HG03442 (cell line): ENCODE measurements at regions not wholly inside any gene's neighbourhood (a gene's known extent, or its start where the extent isn't known, plus 50 kb on each side); places are given as distances from the start of the nearest gene placed in this dataset.
"Not testable (repeated sequence)": the region's sequence is repeated elsewhere in the genome, so short reads cannot be mapped to it uniquely, and the experiment has no call there.

Source experiments
- ATAC-seq: cut with Tn5 transposase; IDR thresholded peaks from one replicate; pipeline ENCODE4 v1.9.1; 2021; ENCODE audit warnings: mild to moderate bottlenecking, moderate library complexity; ENCODE audit not compliant: unreplicated experiment

- no peak for ATAC-seq
Observed at GRCh38 chr1:172717722-172718465, 59.0 kb downstream of the FASLG start.

GRCh38 chr1:172719066-172719627 lies 60.2 kb downstream of the FASLG start:
- no peak for ATAC-seq

- no peak for ATAC-seq
Observed at GRCh38 chr1:172719694-172720138, 60.8 kb downstream of the FASLG start.

- ATAC-seq = no peak
Observed at GRCh38 chr1:172720339-172720738, 61.4 kb downstream of the FASLG start.

GRCh38 chr1:172723251-172723650 lies 64.3 kb downstream of the FASLG start:
- ATAC-seq = no peak

GRCh38 chr1:172724232-172724631 lies 65.3 kb downstream of the FASLG start:
- no peak for ATAC-seq

- peak; percentile 66 for ATAC-seq
Observed at GRCh38 chr1:172724765-172725613, 66.1 kb downstream of the FASLG start.

GRCh38 chr1:172726740-172727139 lies 67.8 kb downstream of the FASLG start:
- ATAC-seq = no peak

GRCh38 chr1:172727275-172727857 lies 68.5 kb downstream of the FASLG start:
- ATAC-seq = no peak

- peak; percentile 49 for ATAC-seq
Observed at GRCh38 chr1:172727956-172728603, 69.2 kb downstream of the FASLG start.

GRCh38 chr1:172728705-172729104 lies 69.8 kb downstream of the FASLG start:
- not testable (repeated sequence) for ATAC-seq

- no peak for ATAC-seq
Observed at GRCh38 chr1:172732427-172732826, 73.5 kb downstream of the FASLG start.

GRCh38 chr1:172733815-172734214 lies 74.9 kb downstream of the FASLG start:
- no peak for ATAC-seq

- no peak for ATAC-seq
Observed at GRCh38 chr1:172738389-172738788, 79.5 kb downstream of the FASLG start.

GRCh38 chr1:172742599-172743500 lies 83.9 kb downstream of the FASLG start:
- no peak for ATAC-seq

- ATAC-seq = peak; percentile 68
Observed at GRCh38 chr1:172745014-172745413, 86.1 kb downstream of the FASLG start.

- ATAC-seq = peak; percentile 78
Observed at GRCh38 chr1:172746091-172746949, 87.4 kb downstream of the FASLG start.

GRCh38 chr1:172748201-172748600 lies 89.3 kb downstream of the FASLG start:
- no peak for ATAC-seq

- no peak for ATAC-seq
Observed at GRCh38 chr1:172751683-172752082, 92.8 kb downstream of the FASLG start.
